HG03108 (cell line): ENCODE measurements at regions not wholly inside any gene's neighbourhood (a gene's known extent, or its start where the extent isn't known, plus 50 kb on each side); places are given as distances from the start of the nearest gene placed in this dataset.
"Not testable (repeated sequence)": the region's sequence is repeated elsewhere in the genome, so short reads cannot be mapped to it uniquely, and the experiment has no call there.

ENCODE experiments used
- ATAC-seq: cut with Tn5 transposase; IDR thresholded peaks from one replicate; pipeline ENCODE4 v1.9.1; 2021; ENCODE audit warnings: moderate library complexity; ENCODE audit not compliant: unreplicated experiment

- no peak for ATAC-seq
These were observed 360.2 kb downstream of the GLUD2 start for GRCh38 chrX:121407627-121408026.

GRCh38 chrX:121431514-121431913 lies 384.1 kb downstream of the GLUD2 start:
- not testable (repeated sequence) for ATAC-seq

GRCh38 chrX:121433289-121433688 lies 385.9 kb downstream of the GLUD2 start:
- no peak for ATAC-seq

GRCh38 chrX:121437666-121438065 lies 390.3 kb downstream of the GLUD2 start:
- ATAC-seq: not testable (repeated sequence)

GRCh38 chrX:121455890-121456289 lies 408.5 kb downstream of the GLUD2 start:
- ATAC-seq: no peak

GRCh38 chrX:121456315-121456714 lies 408.9 kb downstream of the GLUD2 start:
- peak; percentile 82 for ATAC-seq

GRCh38 chrX:121457096-121457495 lies 409.7 kb downstream of the GLUD2 start:
- ATAC-seq: no peak

GRCh38 chrX:121479406-121479805 lies 432.0 kb downstream of the GLUD2 start:
- no peak for ATAC-seq

- ATAC-seq: no peak
These were observed 449.6 kb downstream of the GLUD2 start for GRCh38 chrX:121496966-121497365.

GRCh38 chrX:121504153-121504552 lies 456.7 kb downstream of the GLUD2 start:
- ATAC-seq: no peak

- no peak for ATAC-seq
These were observed 498.9 kb downstream of the GLUD2 start for GRCh38 chrX:121546317-121546716.

GRCh38 chrX:121558886-121559285 lies 511.5 kb downstream of the GLUD2 start:
- ATAC-seq: no peak

- ATAC-seq: no peak
These were observed 515.2 kb downstream of the GLUD2 start for GRCh38 chrX:121562616-121563015.

- ATAC-seq: no peak
These were observed 522.2 kb downstream of the GLUD2 start for GRCh38 chrX:121569609-121570008.

GRCh38 chrX:121570072-121570841 lies 522.8 kb downstream of the GLUD2 start:
- ATAC-seq: no peak

GRCh38 chrX:121571333-121571732 lies 523.9 kb downstream of the GLUD2 start:
- no peak for ATAC-seq

- not testable (repeated sequence) for ATAC-seq
These were observed 527.0 kb downstream of the GLUD2 start for GRCh38 chrX:121574384-121574783.

- ATAC-seq: no peak
These were observed 531.8 kb downstream of the GLUD2 start for GRCh38 chrX:121579016-121579760.

- ATAC-seq: no peak
These were observed 534.5 kb downstream of the GLUD2 start for GRCh38 chrX:121581885-121582284.

- no peak for ATAC-seq
These were observed 538.2 kb downstream of the GLUD2 start for GRCh38 chrX:121585626-121586025.

GRCh38 chrX:121592884-121593283 lies 545.5 kb downstream of the GLUD2 start:
- ATAC-seq: no peak

- no peak for ATAC-seq
These were observed 550.9 kb downstream of the GLUD2 start for GRCh38 chrX:121598356-121598755.
